Fibroblast of skin of scalp (primary cell): ENCODE measurements at regions not wholly inside any gene's neighbourhood (a gene's known extent, or its start where the extent isn't known, plus 50 kb on each side); places are given as distances from the start of the nearest gene placed in this dataset.
A peak's percentile ranks its signal among the peaks of the same experiment; 100 is the strongest.
"Not testable (repeated sequence)": the region's sequence is repeated elsewhere in the genome, so short reads cannot be mapped to it uniquely, and the experiment has no call there.

Source experiments
- DNase-seq: peaks from one replicate; pipeline ENCODE4 v3.0.0-alpha.2; 2013

- DNase-seq = no peak
These were observed 119.6 kb upstream of the BRWD3 start for GRCh38 chrX:80929251-80929650.

GRCh38 chrX:80917919-80918318 lies 108.2 kb upstream of the BRWD3 start:
- no peak for DNase-seq

- DNase-seq = not testable (repeated sequence)
These were observed 102.7 kb upstream of the BRWD3 start for GRCh38 chrX:80912351-80912750.

GRCh38 chrX:80879916-80880315 lies 70.2 kb upstream of the BRWD3 start:
- DNase-seq = no peak

GRCh38 chrX:80879143-80879542 lies 69.5 kb upstream of the BRWD3 start:
- DNase-seq = no peak

GRCh38 chrX:80876877-80877276 lies 67.2 kb upstream of the BRWD3 start:
- peak; percentile 37 for DNase-seq
